ENCODE measurements at regions not wholly inside any gene's neighbourhood (a gene's known extent, or its start where the extent isn't known, plus 50 kb on each side); places are given as distances from the start of the nearest gene placed in this dataset.
"Not testable (repeated sequence)": the region's sequence is repeated elsewhere in the genome, so short reads cannot be mapped to it uniquely, and the experiment has no call there.

GRCh38 chr7:46948716-46949115 lies 633.2 kb downstream of the TNS3 start:
- intact Hi-C loops (cut with DNase I), result no loop called here
- DNase-seq, result no peak

GRCh38 chr7:46945328-46945727 lies 636.6 kb downstream of the TNS3 start:
- intact Hi-C loops (cut with DNase I), result no loop called here
- DNase-seq, result no peak

GRCh38 chr7:46943996-46944395 lies 637.9 kb downstream of the TNS3 start:
- no peak for DNase-seq
- intact Hi-C loops (cut with DNase I), result no loop called here

GRCh38 chr7:46942574-46942973 lies 639.3 kb downstream of the TNS3 start:
- no peak for DNase-seq
- intact Hi-C loops (cut with DNase I), result no loop called here

GRCh38 chr7:46940178-46940577 lies 641.7 kb downstream of the TNS3 start:
- no peak for DNase-seq
- intact Hi-C loops (cut with DNase I), result no loop called here

GRCh38 chr7:46939558-46939957 lies 642.4 kb downstream of the TNS3 start:
- intact Hi-C loops (cut with DNase I), result no loop called here
- no peak for DNase-seq

GRCh38 chr7:46939089-46939488 lies 642.8 kb downstream of the TNS3 start:
- no peak for DNase-seq
- intact Hi-C loops (cut with DNase I), result no loop called here

- no peak for DNase-seq
- intact Hi-C loops (cut with DNase I), result no loop called here
Observed at GRCh38 chr7:46937826-46938225, 644.1 kb downstream of the TNS3 start.

GRCh38 chr7:46934198-46934825 lies 647.6 kb downstream of the TNS3 start:
- intact Hi-C loops (cut with DNase I), result no loop called here
- no peak for DNase-seq

- intact Hi-C loops (cut with DNase I), result no loop called here
- DNase-seq, result no peak
Observed at GRCh38 chr7:46933596-46933995, 648.3 kb downstream of the TNS3 start.

GRCh38 chr7:46932676-46933424 lies 649.1 kb downstream of the TNS3 start:
- intact Hi-C loops (cut with DNase I), result no loop called here
- DNase-seq, result no peak

GRCh38 chr7:46932306-46932675 lies 649.6 kb downstream of the TNS3 start:
- intact Hi-C loops (cut with DNase I), result no loop called here
- no peak for DNase-seq

GRCh38 chr7:46930366-46930765 lies 651.5 kb downstream of the TNS3 start:
- no peak for DNase-seq
- intact Hi-C loops (cut with DNase I), result no loop called here

- intact Hi-C loops (cut with DNase I), result no loop called here
- DNase-seq, result no peak
Observed at GRCh38 chr7:46929359-46929758, 652.6 kb downstream of the TNS3 start.

- intact Hi-C loops (cut with DNase I), result no loop called here
- DNase-seq, result no peak
Observed at GRCh38 chr7:46928719-46929118, 653.2 kb downstream of the TNS3 start.

- intact Hi-C loops (cut with DNase I), result no loop called here
- no peak for DNase-seq
Observed at GRCh38 chr7:46927131-46927810, 654.6 kb downstream of the TNS3 start.

GRCh38 chr7:46916581-46916980 lies 665.3 kb downstream of the TNS3 start:
- intact Hi-C loops (cut with DNase I), result no loop called here
- DNase-seq, result no peak

GRCh38 chr7:46912692-46913091 lies 669.2 kb downstream of the TNS3 start:
- no peak for DNase-seq
- intact Hi-C loops (cut with DNase I), result no loop called here

- DNase-seq, result no peak
- intact Hi-C loops (cut with DNase I), result no loop called here
Observed at GRCh38 chr7:46909601-46910051, 672.3 kb downstream of the TNS3 start.

GRCh38 chr7:46908770-46909169 lies 673.1 kb downstream of the TNS3 start:
- DNase-seq, result no peak
- intact Hi-C loops (cut with DNase I), result no loop called here

- DNase-seq; intact Hi-C loops (cut with DNase I): not testable (repeated sequence)
Observed at GRCh38 chr7:46904523-46904922, 677.4 kb downstream of the TNS3 start.

- no peak for DNase-seq
- intact Hi-C loops (cut with DNase I), result no loop called here
Observed at GRCh38 chr7:46902463-46902862, 679.4 kb downstream of the TNS3 start.
